Aorta (tissue), 5 donors: ENCODE measurements at regions not wholly inside any gene's neighbourhood (a gene's known extent, or its start where the extent isn't known, plus 50 kb on each side); places are given as distances from the start of the nearest gene placed in this dataset.
"Not testable (repeated sequence)": the region's sequence is repeated elsewhere in the genome, so short reads cannot be mapped to it uniquely, and the experiment has no call there.

ENCODE experiments used
- ATAC-seq: fragments of 200-7000 bp; cut with Tn5 transposase; one replicate; pipeline ENCODE4 v1.9.1; 2022; ENCODE audit warnings: moderate library complexity; ENCODE audit not compliant: low FRiP score
- DNase-seq, 2 donors: peaks; one replicate each; pipeline ENCODE4 v3.0.0-alpha.2; 2020
- H3K27ac ChIP-seq, 2 donors: one replicate each; pipeline ENCODE4 v1.5.1; 2013; ENCODE audit warnings: low read length in 2 of 2, mild to moderate bottlenecking in 2 of 2, moderate library complexity in 2 of 2, control low read depth in 1 of 2, inconsistent platforms in 1 of 2, low read depth in 1 of 2
- H3K27me3 ChIP-seq, 2 donors: one replicate each; pipeline ENCODE4 v1.6.1; 2013; ENCODE audit warnings: control low read depth in 1 of 2, low read length in 1 of 2, mild to moderate bottlenecking in 1 of 2, moderate library complexity in 1 of 2; ENCODE audit not compliant: insufficient read depth in 2 of 2, control insufficient read depth in 1 of 2
- H3K36me3 ChIP-seq, 2 donors: one replicate each; pipeline ENCODE4 v1.6.1; 2013; ENCODE audit warnings: control low read depth in 1 of 2, low read length in 1 of 2, mild to moderate bottlenecking in 1 of 2; ENCODE audit not compliant: insufficient read depth in 2 of 2, control insufficient read depth in 1 of 2
- H3K4me1 ChIP-seq, 2 donors: one replicate each; pipeline ENCODE4 v1.6.1; 2013; ENCODE audit warnings: low read length in 2 of 2, control low read depth in 1 of 2, mild to moderate bottlenecking in 1 of 2, moderate library complexity in 1 of 2; ENCODE audit not compliant: insufficient read depth in 2 of 2, control insufficient read depth in 1 of 2
- H3K4me3 ChIP-seq, 2 donors: one replicate each; pipeline ENCODE4 v1.5.1; 2013; ENCODE audit warnings: low read length in 2 of 2, control low read depth in 1 of 2, mild to moderate bottlenecking in 1 of 2
- H3K9me3 ChIP-seq: one replicate; pipeline ENCODE4 v1.6.1; 2013; ENCODE audit warnings: mild to moderate bottlenecking, low read length; ENCODE audit not compliant: control insufficient read depth
- WGBS, 2 donors: extraction: QIAGEN DNeasy Blood & Tissue Kit; methylation state at CpG; one replicate each; pipeline ENCODE4 v1.1.7; 2013; 5-methylcytosine and 5-hydroxymethylcytosine counted together
- intact Hi-C, 2 donors: fragments of 100-400 bp; cut with DNase I; formaldehyde crosslinking; loops; one replicate each; pipeline versions ENCODE4 v1.14.2 to v1.15.0; 2022
- donor health status: healthy with polysubstance abuse.
- donor health status: Bipolar disorder and iron deficiency.
- donor health status: DM: no; HTN: no; CAD: no.
- donor health status: DM: no; HTN: no; CAD: no.
- donor health status: DM: yes; HTN: yes; CAD: no.

DNA sequence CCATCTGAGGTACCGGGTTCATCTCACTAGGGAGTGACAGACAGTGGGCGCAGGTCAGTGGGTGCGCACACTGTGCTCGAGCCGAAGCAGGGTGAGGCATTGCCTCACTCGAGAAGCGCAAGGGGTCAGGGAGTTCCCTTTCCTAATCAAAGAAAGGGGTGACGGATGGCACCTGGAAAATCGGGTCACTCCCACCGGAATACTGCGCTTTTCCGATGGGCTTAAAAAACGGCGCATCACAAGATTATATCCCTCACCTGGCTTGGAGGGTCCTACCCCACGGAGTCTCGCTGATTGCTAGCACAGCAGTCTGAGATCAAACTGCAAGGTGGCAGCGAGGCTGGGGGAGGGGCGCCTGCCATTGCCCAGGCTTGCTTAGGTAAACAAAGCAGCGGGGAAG, 91.0 kb upstream of the SATB1 start:
- H3K27me3 ChIP-seq, H3K9me3 ChIP-seq, H3K27ac ChIP-seq, H3K36me3 ChIP-seq, ATAC-seq, H3K4me1 ChIP-seq, H3K4me3 ChIP-seq, DNase-seq, intact Hi-C loops: not testable (repeated sequence)
- 79 to 89% methylated on average over 16 to 19 of the region's 19 CpGs for WGBS, 2 donors

DNA sequence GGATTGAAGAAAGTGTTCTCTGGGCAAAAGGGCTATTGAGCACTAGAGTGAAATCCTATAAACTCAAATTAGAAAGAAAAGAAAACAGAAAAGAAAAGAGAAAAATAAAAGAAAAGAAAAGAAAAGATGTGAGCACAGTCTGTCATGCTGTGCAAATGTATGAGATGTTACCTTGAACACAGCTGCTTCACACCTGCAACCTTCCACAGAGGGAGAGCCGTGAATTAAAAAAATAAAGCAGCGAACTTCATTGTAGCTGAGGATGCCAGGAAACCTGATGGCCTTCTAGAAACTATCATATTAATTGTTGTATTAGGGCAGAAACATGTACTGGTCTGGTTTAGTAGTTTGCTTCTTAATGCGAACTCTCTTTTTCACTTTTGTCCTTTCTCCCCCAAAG, 88.0 kb upstream of the SATB1 start:
- H3K4me3 ChIP-seq, result no peak overlapping the region
- H3K36me3 ChIP-seq, result no peaks in the 10 kb centered on the region
- ATAC-seq (no peak), DNase-seq (no peak)
- H3K9me3 ChIP-seq, result no peaks in the 10 kb centered on the region
- H3K27ac ChIP-seq, result no peak overlapping the region
- 81 to 85% methylated on average over 3 of the region's 3 CpGs for WGBS, 2 donors
- intact Hi-C loops, result no loop called here
- no peaks in the 10 kb centered on the region for H3K27me3 ChIP-seq
- H3K4me1 ChIP-seq, result no peaks in the 10 kb centered on the region

DNA sequence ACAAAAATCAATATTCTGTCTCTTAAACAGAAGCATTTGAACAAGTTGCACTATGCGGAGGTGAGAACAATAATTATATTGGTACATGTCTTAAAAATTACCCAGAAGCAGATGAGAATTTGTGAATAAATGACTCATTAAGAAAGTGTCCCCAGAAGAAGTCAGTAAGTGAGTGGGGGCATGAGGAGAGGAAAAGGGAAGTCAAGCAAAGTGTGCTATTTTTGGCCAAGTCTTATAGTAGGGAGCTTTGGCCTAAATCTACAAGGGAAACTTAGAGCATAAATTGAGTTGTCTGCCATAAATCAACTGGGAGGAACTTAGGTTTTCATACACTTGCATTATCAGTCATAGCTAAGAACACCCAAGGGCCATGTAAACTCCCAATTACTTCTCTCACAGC, 86.9 kb upstream of the SATB1 start:
- intact Hi-C loops, result no loop called here
- no peak overlapping the region for H3K4me3 ChIP-seq
- no peak for ATAC-seq
- no peaks in the 10 kb centered on the region for H3K36me3 ChIP-seq
- 88 to 92% methylated on average over 1 of the region's 1 CpG for WGBS, 2 donors
- H3K27ac ChIP-seq, result no peak overlapping the region
- no peaks in the 10 kb centered on the region for H3K27me3 ChIP-seq
- H3K4me1 ChIP-seq, result no peaks in the 10 kb centered on the region
- DNase-seq, result no peak
- H3K9me3 ChIP-seq, result no peaks in the 10 kb centered on the region

DNA sequence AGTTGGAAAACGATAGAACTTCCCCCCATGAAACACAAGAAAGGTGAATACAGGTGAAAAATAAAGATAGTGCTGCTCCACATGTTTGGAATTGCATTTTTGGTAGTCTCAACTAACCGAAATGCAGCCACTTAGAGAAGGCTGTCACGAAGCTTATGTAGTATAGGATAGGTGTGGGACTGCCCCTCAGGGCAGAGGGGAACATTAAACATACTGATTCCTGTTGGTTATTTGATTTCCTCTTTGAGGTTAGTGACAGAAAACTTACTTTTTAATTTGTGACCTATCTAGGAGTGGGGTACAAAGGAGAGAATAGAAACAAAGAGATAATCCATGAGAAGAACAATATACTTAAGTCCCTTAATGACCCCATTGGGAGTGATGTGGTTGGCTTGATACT, 85.8 kb upstream of the SATB1 start:
- no peak overlapping the region for H3K4me3 ChIP-seq
- no peak overlapping the region for H3K27ac ChIP-seq
- no peaks in the 10 kb centered on the region for H3K27me3 ChIP-seq
- DNase-seq (no peak), ATAC-seq (no peak)
- no peaks in the 10 kb centered on the region for H3K9me3 ChIP-seq
- 81 to 82% methylated on average over 3 of the region's 3 CpGs for WGBS, 2 donors
- intact Hi-C loops, result no loop called here
- no peaks in the 10 kb centered on the region for H3K36me3 ChIP-seq
- no peaks in the 10 kb centered on the region for H3K4me1 ChIP-seq

DNA sequence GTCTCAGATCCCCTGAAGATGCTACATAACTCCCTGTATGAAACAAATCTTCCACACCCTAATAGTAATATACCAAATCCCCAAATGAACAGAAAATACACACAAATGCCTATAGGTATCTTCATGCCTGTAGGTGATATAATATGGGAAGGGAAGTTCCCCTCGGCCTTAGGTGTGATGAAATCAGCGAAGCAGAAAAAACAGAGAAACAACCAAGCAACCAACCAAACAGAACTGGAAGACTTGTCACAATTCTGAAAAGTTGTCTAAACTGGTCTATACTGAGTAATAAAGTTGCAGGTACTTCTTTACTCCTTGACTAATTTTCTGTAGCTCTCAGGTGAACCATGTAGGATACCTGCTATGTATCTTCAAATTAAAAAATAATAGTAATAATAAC, 82.2 kb upstream of the SATB1 start:
- Histone ChIP-seq H3K4me1 (no peaks in the 10 kb centered on the region), H3K27ac (no peak overlapping the region), H3K36me3 (no peaks in the 10 kb centered on the region), H3K4me3 (no peak overlapping the region), H3K27me3 (no peaks in the 10 kb centered on the region), H3K9me3 (no peaks in the 10 kb centered on the region)
- no peak for ATAC-seq
- 84 to 89% methylated on average over 2 of the region's 2 CpGs for WGBS, 2 donors
- intact Hi-C loops, result no loop called here
- DNase-seq, result no peak

DNA sequence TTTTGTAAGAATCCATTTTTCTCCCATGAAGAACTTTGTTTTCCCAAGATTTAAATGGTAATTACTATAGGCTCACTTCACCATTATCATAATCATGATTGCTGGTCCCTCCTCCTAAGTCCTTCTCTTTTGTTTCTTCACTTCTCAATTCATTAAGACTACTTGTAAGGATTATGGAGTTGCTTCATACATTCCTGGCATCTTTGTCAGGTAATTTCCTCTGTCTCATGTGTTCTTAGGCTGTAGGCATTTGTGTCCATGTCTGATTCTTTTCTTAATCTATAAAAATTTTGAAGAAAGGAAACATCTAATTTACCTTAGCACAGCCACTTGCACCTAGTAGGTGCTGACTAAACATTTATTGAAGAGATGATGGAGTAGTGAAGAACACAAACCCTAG, 79.9 kb upstream of the SATB1 start:
- Histone ChIP-seq H3K27me3 (no peaks in the 10 kb centered on the region), H3K4me3 (no peak overlapping the region), H3K9me3 (no peaks in the 10 kb centered on the region), H3K4me1 (no peaks in the 10 kb centered on the region), H3K36me3 (no peaks in the 10 kb centered on the region), H3K27ac (no peak overlapping the region)
- intact Hi-C loops, result no loop called here
- DNase-seq (no peak), ATAC-seq (no peak)

DNA sequence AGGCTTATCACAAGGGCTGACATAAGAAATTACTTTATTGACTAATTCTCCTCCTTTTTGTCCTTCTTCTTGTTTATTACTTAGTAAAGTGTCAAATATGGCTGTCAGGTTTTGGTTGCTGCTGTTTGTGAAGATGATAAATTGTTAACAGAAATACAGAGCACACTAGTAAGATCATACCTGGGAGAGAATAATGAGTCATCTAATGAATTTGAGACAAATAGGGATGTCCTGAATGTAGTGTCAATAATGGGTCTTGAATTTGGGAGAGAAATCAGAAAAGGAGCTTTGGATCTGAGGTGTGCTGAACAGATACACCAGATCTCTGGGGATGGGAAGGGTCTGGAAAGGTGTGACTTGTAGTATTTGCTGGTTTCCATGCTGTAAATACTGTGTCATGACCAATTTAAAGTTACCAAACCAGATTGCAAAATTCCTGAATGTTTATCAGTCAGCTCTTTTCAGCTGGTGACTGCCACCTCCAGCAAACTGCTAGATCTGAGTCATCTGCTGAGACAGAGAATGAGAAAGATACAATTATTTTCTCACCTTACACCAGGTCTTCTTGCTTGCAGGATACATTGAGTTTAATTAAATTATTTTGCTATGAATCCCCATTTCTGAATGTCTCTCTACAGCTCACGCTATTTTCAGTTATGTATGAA, 76.7 kb upstream of the SATB1 start:
- no peak for ATAC-seq
- H3K4me3 ChIP-seq, result no peak overlapping the region
- intact Hi-C loops, result no loop called here
- no peak overlapping the region for H3K27ac ChIP-seq
- H3K36me3 ChIP-seq, result no peaks in the 10 kb centered on the region
- peaks cover 1% of the 10 kb centered on the region for H3K9me3 ChIP-seq
- H3K4me1 ChIP-seq, result no peaks in the 10 kb centered on the region
- no peak for DNase-seq
- 64 to 81% methylated on average over 1 of the region's 1 CpG for WGBS, 2 donors
- no peaks in the 10 kb centered on the region for H3K27me3 ChIP-seq

DNA sequence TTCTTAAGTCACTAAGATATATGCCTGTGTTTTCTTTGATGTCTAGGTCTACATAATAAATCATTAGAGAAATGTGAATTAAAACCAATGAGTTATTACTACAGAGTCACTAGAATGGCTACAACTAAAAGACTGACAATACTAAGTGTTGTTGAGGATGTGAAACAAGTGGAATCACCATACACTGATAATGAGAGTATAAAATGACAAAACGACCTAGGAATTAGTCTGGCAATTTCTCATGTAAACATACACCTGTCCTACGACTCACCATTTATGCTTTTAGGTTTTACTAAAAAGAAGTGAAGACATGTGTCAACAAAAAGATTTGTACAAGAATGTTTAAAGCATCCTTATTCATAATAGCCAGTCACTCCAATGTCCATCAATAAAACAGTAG, 75.2 kb upstream of the SATB1 start:
- Histone ChIP-seq H3K36me3 (no peaks in the 10 kb centered on the region), H3K4me1 (no peaks in the 10 kb centered on the region), H3K9me3 (peaks cover 1% of the 10 kb centered on the region), H3K27ac (no peak overlapping the region), H3K27me3 (no peaks in the 10 kb centered on the region), H3K4me3 (no peak overlapping the region)
- no peak for ATAC-seq
- no peak for DNase-seq
- intact Hi-C loops, result no loop called here
- WGBS, 2 donors, result 72% methylated on average over 2 of the region's 2 CpGs

DNA sequence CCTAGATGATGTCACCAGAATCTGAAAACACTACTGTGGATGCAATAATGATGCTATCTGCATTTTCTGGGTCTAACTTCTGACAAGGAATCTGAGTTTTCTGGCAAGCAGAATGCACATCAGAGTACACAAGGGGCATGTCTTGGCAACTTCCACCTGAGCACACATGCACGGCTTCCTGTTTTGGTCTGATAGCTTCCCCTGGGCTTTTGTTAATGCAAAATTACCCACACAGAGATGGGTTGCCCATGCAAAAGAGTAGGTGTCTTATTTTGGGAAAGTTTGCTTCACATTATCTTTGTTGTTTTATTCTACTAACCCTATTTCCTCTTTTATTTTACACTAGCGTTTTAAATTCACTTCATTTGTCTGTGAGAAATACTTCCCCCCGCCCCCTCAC, 74.2 kb upstream of the SATB1 start:
- Histone ChIP-seq H3K9me3 (peaks cover 1% of the 10 kb centered on the region), H3K27ac (no peak overlapping the region), H3K4me1 (no peaks in the 10 kb centered on the region), H3K27me3 (no peaks in the 10 kb centered on the region), H3K4me3 (no peak overlapping the region), H3K36me3 (no peaks in the 10 kb centered on the region)
- intact Hi-C loops, result no loop called here
- WGBS, 2 donors, result 61% methylated on average over 3 of the region's 3 CpGs
- no peak for ATAC-seq
- DNase-seq, result no peak
